ENCODE measurements at regions not wholly inside any gene's neighbourhood (a gene's known extent, or its start where the extent isn't known, plus 50 kb on each side); places are given as distances from the start of the nearest gene placed in this dataset.

GRCh38 chr4:155076256-155076785 lies 132.1 kb upstream of the NPY2R start:
- Histone ChIP-seq H3K4me3 (replicated peaks in 1 of 2; ENCODE audit: low read depth in 1 of 2, low read length in 2 of 2) (no peak overlapping the region), H3K27me3 (ENCODE audit: insufficient read depth, low read length) (no peaks in the 10 kb centered on the region), H3K36me3 (ENCODE audit: control insufficient read depth in 1 of 2, insufficient read depth in 2 of 2, low read length in 2 of 2) (no peaks in the 10 kb centered on the region), H3K9me2 (ENCODE audit: insufficient read depth) (no peaks in the 10 kb centered on the region), H3K79me2 (ENCODE audit: insufficient read depth, low read length) (no peaks in the 10 kb centered on the region), H3K4me2 (ENCODE audit: low read length) (no peak overlapping the region), H3K9ac (ENCODE audit: low read length) (no peak overlapping the region), H4K20me1 (ENCODE audit: insufficient read depth) (no peaks in the 10 kb centered on the region), H3K9me3 (ENCODE audit: control insufficient read depth in 1 of 2, insufficient read depth in 1 of 2, low read depth in 1 of 2, low read length in 2 of 2) (no peaks in the 10 kb centered on the region), H3K27ac (ENCODE audit: low read depth, low read length) (no peak overlapping the region), H2AFZ (ENCODE audit: low read depth, low read length, poor library complexity, severe bottlenecking) (no peak overlapping the region), H3K4me1 (ENCODE audit: control insufficient read depth in 1 of 2, insufficient read depth in 2 of 2, low read length in 2 of 2) (no peaks in the 10 kb centered on the region)
- intact Hi-C loops (cut with micrococcal nuclease), result no loop called here
- no peak for DNase-seq (ENCODE audit: low read depth, low spot score)
- no TSS peak for BruUV-seq (replicated peaks)
- ChIA-PET POLR2A (no interaction called here), CTCF (no interaction called here), RAD21 (ENCODE audit: low non-redundant PET in 1 of 2, low total read pairs in 2 of 2, uncharacterized antibody in 2 of 2, unreplicated experiment in 2 of 2) (no interaction called here)
- ATAC-seq, result no peak
- TF ChIP-seq EGR1 (IDR thresholded peaks at IDR 0.05; ENCODE audit: low read depth) (no peak), EZH2phosphoT487 (IDR thresholded peaks at IDR 0.05; ENCODE audit: borderline replicate concordance) (no peak), RAD21 (IDR thresholded peaks at IDR 0.05; ENCODE audit: low read depth) (no peak), ELF1 (IDR thresholded peaks at IDR 0.05; ENCODE audit: borderline replicate concordance, low read depth) (no peak), ZFX (IDR thresholded peaks at IDR 0.05) (no peak), CBX3 (IDR thresholded peaks at IDR 0.05; ENCODE audit: low read depth) (no peak), POLR2A (IDR thresholded peaks at IDR 0.05; ENCODE audit: borderline replicate concordance, extremely low read depth, insufficient read depth, insufficient read length) (no peak), SP1 (IDR thresholded peaks at IDR 0.05; ENCODE audit: low read depth) (no peak), CEBPB (IDR thresholded peaks at IDR 0.05; ENCODE audit: low read depth) (no peak), ZNF274 (IDR thresholded peaks at IDR 0.05; ENCODE audit: low read depth, low read length) (no peak), FOSL1 (IDR thresholded peaks at IDR 0.05; ENCODE audit: low read depth) (no peak), YY1 (IDR thresholded peaks at IDR 0.05; ENCODE audit: extremely low read depth, insufficient replicate concordance, low read depth, low read length) (no peak)
- TF ChIP-seq, protein P1, sequence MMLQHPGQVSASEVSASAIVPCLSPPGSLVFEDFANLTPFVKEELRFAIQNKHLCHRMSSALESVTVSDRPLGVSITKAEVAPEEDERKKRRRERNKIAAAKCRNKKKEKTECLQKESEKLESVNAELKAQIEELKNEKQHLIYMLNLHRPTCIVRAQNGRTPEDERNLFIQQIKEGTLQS (IDR thresholded peaks at IDR 0.05), result no peak
- TF ChIP-seq, protein P2, sequence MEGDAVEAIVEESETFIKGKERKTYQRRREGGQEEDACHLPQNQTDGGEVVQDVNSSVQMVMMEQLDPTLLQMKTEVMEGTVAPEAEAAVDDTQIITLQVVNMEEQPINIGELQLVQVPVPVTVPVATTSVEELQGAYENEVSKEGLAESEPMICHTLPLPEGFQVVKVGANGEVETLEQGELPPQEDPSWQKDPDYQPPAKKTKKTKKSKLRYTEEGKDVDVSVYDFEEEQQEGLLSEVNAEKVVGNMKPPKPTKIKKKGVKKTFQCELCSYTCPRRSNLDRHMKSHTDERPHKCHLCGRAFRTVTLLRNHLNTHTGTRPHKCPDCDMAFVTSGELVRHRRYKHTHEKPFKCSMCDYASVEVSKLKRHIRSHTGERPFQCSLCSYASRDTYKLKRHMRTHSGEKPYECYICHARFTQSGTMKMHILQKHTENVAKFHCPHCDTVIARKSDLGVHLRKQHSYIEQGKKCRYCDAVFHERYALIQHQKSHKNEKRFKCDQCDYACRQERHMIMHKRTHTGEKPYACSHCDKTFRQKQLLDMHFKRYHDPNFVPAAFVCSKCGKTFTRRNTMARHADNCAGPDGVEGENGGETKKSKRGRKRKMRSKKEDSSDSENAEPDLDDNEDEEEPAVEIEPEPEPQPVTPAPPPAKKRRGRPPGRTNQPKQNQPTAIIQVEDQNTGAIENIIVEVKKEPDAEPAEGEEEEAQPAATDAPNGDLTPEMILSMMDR (IDR thresholded peaks at IDR 0.05 in 2 of 3, conservative IDR thresholded peaks at IDR 0.05 in 1 of 3; ENCODE audit: borderline replicate concordance in 1 of 3, insufficient read depth in 1 of 3, low read depth in 2 of 3, low read length in 2 of 3), result no peak
- TF ChIP-seq, protein P3, sequence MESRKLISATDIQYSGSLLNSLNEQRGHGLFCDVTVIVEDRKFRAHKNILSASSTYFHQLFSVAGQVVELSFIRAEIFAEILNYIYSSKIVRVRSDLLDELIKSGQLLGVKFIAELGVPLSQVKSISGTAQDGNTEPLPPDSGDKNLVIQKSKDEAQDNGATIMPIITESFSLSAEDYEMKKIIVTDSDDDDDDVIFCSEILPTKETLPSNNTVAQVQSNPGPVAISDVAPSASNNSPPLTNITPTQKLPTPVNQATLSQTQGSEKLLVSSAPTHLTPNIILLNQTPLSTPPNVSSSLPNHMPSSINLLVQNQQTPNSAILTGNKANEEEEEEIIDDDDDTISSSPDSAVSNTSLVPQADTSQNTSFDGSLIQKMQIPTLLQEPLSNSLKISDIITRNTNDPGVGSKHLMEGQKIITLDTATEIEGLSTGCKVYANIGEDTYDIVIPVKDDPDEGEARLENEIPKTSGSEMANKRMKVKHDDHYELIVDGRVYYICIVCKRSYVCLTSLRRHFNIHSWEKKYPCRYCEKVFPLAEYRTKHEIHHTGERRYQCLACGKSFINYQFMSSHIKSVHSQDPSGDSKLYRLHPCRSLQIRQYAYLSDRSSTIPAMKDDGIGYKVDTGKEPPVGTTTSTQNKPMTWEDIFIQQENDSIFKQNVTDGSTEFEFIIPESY (IDR thresholded peaks at IDR 0.05; ENCODE audit: extremely low read depth, insufficient replicate concordance, low read length), result no peak

Data from HCT116 (cell line).